Thyroid gland (tissue), 4 donors: ENCODE measurements at regions not wholly inside any gene's neighbourhood (a gene's known extent, or its start where the extent isn't known, plus 50 kb on each side); places are given as distances from the start of the nearest gene placed in this dataset.

Experiments
- DNase-seq, 2 donors: peaks; one replicate each; pipeline ENCODE4 v3.0.0-alpha.2; 2019
- H3K27ac ChIP-seq, 3 donors: fragments of 200-600 bp; sonication (generic); 1 replicate in 2 of 3; 2 replicates in 1 of 3; pipeline ENCODE4 v1.5.1; 2016 to 2019; ENCODE audit warnings: mild to moderate bottlenecking in 1 of 3, moderate library complexity in 1 of 3
- H3K27me3 ChIP-seq: fragments of 200-600 bp; sonication (generic); one replicate; pipeline ENCODE4 v1.5.1; 2019
- H3K36me3 ChIP-seq, 2 donors: fragments of 200-600 bp; sonication (generic); one replicate each; pipeline ENCODE4 v1.5.1; 2016 to 2019
- H3K4me1 ChIP-seq, 2 donors: fragments of 200-600 bp; sonication (generic); one replicate each; pipeline ENCODE4 v1.5.1; 2017 to 2019
- H3K4me3 ChIP-seq, 3 donors: fragments of 200-600 bp; sonication (generic); replicated peaks in 1 of 3; 1 replicate in 2 of 3; 2 replicates in 1 of 3; pipeline ENCODE4 v1.5.1; 2016; ENCODE audit warnings: mild to moderate bottlenecking in 1 of 3
- H3K9me3 ChIP-seq: fragments of 200-600 bp; sonication (generic); one replicate; pipeline ENCODE4 v1.5.1; 2017
- POLR2A ChIP-seq, 2 donors: fragments of 450-650 bp; IDR thresholded peaks; one replicate each; pipeline ENCODE4 v1.6.1; 2017; ENCODE audit warnings: antibody characterized with exemption in 2 of 2, mild to moderate bottlenecking in 2 of 2, moderate library complexity in 1 of 2
- WGBS, 2 donors: methylation state at CpG; one replicate each; pipeline ENCODE4 v1.1.5; 2017; 5-methylcytosine and 5-hydroxymethylcytosine counted together
- intact Hi-C: fragments of 100-400 bp; cut with DNase I; formaldehyde crosslinking; loops from one replicate; pipeline ENCODE4 v1.15.1; 2023
- TF ChIP-seq, protein P1 (sequence below), 6 experiments: fragments of 200-600 bp in 3 of 6; fragments of 450-650 bp in 3 of 6; sonication (generic) in 3 of 6; IDR thresholded peaks; one replicate each; pipeline ENCODE4 v1.5.1; 2016 to 2019; ENCODE audit warnings: antibody characterized with exemption in 6 of 6, mild to moderate bottlenecking in 2 of 6, inconsistent platforms in 1 of 6, moderate library complexity in 1 of 6

DNA sequence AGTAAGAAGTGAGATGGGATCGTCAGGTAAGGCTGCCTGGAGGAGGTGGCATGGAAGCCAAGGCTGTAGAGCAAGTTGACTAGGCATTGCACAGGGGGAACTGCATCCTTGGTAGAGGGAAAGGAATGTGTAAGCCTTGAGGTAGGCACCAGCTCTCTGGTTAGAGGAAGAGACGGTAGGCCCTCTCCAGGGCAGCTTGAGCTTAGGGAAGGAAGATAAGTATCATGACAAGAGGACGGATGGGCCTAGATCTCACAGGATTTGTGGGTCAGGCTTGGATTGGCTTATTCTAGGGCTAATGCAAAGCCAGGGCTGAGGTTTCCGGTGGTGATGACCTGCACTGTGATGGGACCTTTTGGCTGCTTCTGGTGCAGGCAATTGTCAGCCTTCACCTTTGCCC is 1035.8 kb downstream of the TBC1D22A start:
- intact Hi-C loops, result no loop called here
- TF ChIP-seq, protein P1, sequence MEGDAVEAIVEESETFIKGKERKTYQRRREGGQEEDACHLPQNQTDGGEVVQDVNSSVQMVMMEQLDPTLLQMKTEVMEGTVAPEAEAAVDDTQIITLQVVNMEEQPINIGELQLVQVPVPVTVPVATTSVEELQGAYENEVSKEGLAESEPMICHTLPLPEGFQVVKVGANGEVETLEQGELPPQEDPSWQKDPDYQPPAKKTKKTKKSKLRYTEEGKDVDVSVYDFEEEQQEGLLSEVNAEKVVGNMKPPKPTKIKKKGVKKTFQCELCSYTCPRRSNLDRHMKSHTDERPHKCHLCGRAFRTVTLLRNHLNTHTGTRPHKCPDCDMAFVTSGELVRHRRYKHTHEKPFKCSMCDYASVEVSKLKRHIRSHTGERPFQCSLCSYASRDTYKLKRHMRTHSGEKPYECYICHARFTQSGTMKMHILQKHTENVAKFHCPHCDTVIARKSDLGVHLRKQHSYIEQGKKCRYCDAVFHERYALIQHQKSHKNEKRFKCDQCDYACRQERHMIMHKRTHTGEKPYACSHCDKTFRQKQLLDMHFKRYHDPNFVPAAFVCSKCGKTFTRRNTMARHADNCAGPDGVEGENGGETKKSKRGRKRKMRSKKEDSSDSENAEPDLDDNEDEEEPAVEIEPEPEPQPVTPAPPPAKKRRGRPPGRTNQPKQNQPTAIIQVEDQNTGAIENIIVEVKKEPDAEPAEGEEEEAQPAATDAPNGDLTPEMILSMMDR (IDR thresholded peaks at IDR 0.05), result no peak
- no peak for TF ChIP-seq POLR2A (IDR thresholded peaks at IDR 0.05)

DNA sequence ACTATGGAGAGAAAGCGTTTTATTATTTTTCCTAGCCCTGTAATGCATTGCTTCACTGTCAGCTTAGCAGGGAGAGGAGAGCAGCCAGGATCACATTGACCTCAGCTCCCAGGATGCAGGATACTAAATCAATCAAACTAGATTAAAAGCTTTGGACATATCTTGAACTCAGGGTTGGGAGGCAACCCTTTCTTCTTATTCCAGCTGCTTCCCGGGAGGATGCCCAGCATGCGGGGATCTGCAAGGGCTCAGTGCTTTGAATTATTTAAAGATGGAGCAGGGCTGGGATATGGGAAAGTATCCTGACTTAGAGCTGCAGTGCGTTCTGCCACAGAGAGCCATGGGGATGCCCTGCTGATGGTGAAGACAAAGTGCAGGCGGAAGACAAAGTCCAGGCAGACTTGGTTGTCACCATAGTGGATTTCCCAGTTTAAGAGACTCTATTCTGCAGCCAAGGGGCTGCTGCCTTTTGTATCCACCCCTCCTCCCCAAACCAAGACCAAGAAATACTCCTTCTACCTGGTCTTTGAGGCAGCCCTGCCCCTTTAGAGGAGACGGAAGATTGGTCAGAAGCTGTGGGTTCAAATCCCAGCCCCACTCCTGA is 1035.0 kb downstream of the TBC1D22A start:
- H3K4me3 ChIP-seq, result no peak overlapping the region
- TF ChIP-seq POLR2A (IDR thresholded peaks at IDR 0.05), result no peak
- TF ChIP-seq, protein P1 (IDR thresholded peaks at IDR 0.05), result no peak
- H3K36me3 ChIP-seq, result no peaks in the 10 kb centered on the region
- intact Hi-C loops, result no loop called here
- H3K9me3 ChIP-seq, result no peaks in the 10 kb centered on the region
- no peak overlapping the region for H3K27ac ChIP-seq
- H3K27me3 ChIP-seq, result no peaks in the 10 kb centered on the region
- no peak for DNase-seq
- H3K4me1 ChIP-seq, result no peaks in the 10 kb centered on the region
- 76 to 85% methylated on average over 6 of the region's 6 CpGs for WGBS, 2 donors

More for the DNA sequence above, 1035.8 kb downstream of the TBC1D22A start:
- Histone ChIP-seq H3K27me3 (no peaks in the 10 kb centered on the region), H3K36me3 (no peaks in the 10 kb centered on the region), H3K9me3 (no peaks in the 10 kb centered on the region), H3K4me1 (no peaks in the 10 kb centered on the region), H3K27ac (no peak overlapping the region), H3K4me3 (no peak overlapping the region)
- no peak for DNase-seq
- WGBS, 2 donors, result 80 to 92% methylated on average over 4 of the region's 4 CpGs

DNA sequence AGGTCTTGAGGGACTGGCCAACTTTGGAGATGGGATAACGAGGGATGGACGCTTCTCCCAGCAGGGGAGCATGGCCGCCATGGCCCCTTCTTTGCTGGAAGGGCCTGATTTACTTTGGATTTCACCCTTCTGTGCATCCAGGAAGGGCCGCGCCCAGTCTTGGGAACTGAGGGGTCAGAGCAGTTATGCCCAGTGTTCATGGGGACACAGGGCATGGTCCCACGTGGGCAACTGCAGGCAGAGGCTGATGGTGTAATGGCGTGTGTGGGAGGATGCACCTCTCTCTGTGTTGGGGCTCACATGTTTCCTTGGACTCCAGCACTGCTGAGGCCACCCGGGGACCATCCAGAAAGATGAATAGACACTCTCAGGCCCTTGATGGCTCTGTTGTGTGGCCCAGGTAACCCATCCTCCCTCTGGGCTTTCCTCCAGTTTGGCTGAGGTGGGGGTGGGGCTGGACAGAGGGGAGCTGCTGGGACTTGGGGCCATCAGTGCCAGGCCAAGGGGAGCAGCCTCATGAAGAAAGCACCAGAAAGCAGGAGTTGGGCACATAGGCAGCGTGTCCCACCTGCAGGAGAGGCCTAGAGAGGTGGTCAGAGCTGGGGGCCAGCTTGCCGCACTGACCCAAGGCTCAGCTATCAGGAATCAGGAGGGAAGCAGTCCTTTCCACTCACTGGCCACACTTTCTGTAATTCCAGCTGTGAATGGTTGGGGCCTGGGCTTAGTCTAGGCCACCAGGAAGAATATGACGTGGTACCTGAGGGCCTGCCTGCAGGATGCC is 1033.9 kb downstream of the TBC1D22A start:
- H3K27me3 ChIP-seq, result no peaks in the 10 kb centered on the region
- no peaks in the 10 kb centered on the region for H3K4me1 ChIP-seq
- no peaks in the 10 kb centered on the region for H3K36me3 ChIP-seq
- intact Hi-C loops, result no loop called here
- DNase-seq, result no peak
- WGBS, 2 donors, result 89 to 92% methylated on average over 10 to 11 of the region's 11 CpGs
- H3K9me3 ChIP-seq, result no peaks in the 10 kb centered on the region
- H3K27ac ChIP-seq, result no peak overlapping the region
- TF ChIP-seq POLR2A (IDR thresholded peaks at IDR 0.05), result no peak
- TF ChIP-seq, protein P1 (IDR thresholded peaks at IDR 0.05), result no peak
- no peak overlapping the region for H3K4me3 ChIP-seq

DNA sequence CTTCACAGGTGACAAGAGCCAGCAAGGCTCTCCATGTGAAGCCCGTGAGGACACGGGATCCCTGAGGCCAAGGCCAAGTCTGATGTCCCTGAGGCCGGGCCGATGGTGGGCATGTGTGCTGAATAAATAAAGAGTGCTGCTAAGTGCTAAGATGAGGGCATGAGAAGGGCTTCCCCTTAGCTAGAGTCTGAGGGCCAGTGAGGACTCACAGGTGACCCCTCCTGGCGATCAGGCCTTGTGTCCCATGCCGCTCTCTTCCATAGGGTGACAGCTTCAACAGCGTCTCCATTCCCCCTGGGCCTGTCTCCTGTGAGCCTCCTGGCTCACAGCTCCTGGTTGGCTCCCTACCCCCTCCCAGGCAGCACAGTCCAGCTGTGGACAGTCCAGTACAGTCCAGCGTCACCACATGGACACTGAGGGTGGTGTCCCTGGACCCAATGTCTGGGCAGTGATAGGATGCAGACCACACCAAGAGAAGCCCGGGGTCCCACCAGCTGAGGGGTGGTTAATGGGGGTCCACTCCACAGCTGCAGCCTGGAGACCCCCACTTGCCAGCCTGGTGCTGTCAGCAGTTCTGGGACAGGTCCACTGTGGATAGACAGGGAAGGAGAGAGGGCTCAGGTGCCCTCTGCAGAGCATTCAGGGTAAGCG is 1033.2 kb downstream of the TBC1D22A start:
- no peaks in the 10 kb centered on the region for H3K4me1 ChIP-seq
- H3K36me3 ChIP-seq, result no peaks in the 10 kb centered on the region
- no peak for DNase-seq
- WGBS, 2 donors, result 74 to 78% methylated on average over 8 to 10 of the region's 10 CpGs
- no peak for TF ChIP-seq POLR2A (IDR thresholded peaks at IDR 0.05)
- TF ChIP-seq, protein P1 (IDR thresholded peaks at IDR 0.05), result no peak
- no peak overlapping the region for H3K27ac ChIP-seq
- no peaks in the 10 kb centered on the region for H3K9me3 ChIP-seq
- no peaks in the 10 kb centered on the region for H3K27me3 ChIP-seq
- H3K4me3 ChIP-seq, result no peak overlapping the region
- intact Hi-C loops, result no loop called here

DNA sequence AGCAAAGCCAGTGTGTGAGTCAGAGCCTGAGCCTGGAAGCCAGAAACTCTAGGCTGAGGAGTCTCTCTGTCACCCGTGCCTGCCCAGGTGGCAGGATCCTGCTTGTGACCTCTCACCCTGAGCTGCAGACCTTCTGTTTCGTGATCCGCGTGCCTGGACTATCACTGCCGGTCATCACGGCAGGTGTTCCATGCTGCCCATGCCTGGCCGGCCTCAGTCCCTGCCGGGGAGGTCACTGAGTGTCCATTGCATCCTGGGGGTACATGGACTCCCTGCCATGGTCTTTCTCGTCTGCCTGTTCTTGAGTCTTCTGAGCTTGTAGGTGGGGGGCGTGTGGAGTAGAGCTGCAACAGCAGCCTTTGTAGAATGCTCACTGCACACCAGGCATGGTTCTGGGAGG is 1032.4 kb downstream of the TBC1D22A start:
- Histone ChIP-seq H3K9me3 (no peaks in the 10 kb centered on the region), H3K27me3 (no peaks in the 10 kb centered on the region), H3K4me3 (no peak overlapping the region), H3K4me1 (no peaks in the 10 kb centered on the region), H3K27ac (no peak overlapping the region), H3K36me3 (no peaks in the 10 kb centered on the region)
- no peak for DNase-seq
- no peak for TF ChIP-seq POLR2A (IDR thresholded peaks at IDR 0.05)
- TF ChIP-seq, protein P1 (IDR thresholded peaks at IDR 0.05), result no peak
- intact Hi-C loops, result no loop called here
- WGBS, 2 donors, result 86 to 94% methylated on average over 3 to 7 of the region's 10 CpGs
